ENCODE measurements at regions not wholly inside any gene's neighbourhood (a gene's known extent, or its start where the extent isn't known, plus 50 kb on each side); places are given as distances from the start of the nearest gene placed in this dataset.

DNA sequence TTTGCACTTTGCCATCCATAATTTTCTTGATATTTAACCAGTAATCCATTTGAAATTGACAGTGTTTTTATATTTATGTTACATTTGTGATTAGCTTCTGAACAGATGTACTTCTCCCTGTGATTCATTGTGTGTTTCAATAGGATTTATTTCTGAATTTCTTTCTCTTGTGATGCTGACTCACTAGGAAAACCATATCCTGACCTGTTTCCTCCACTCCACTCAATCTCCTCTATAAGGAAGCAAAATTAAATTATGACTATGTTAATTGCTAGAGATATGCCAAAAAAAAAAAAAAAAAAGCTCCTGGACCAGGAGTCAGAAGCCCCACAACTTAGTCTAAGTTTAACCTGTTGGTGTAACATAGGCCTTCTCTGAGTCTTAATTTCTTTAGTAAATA lies 614.6 kb upstream of the SPRY2 start:
- TF ChIP-seq, protein P1, sequence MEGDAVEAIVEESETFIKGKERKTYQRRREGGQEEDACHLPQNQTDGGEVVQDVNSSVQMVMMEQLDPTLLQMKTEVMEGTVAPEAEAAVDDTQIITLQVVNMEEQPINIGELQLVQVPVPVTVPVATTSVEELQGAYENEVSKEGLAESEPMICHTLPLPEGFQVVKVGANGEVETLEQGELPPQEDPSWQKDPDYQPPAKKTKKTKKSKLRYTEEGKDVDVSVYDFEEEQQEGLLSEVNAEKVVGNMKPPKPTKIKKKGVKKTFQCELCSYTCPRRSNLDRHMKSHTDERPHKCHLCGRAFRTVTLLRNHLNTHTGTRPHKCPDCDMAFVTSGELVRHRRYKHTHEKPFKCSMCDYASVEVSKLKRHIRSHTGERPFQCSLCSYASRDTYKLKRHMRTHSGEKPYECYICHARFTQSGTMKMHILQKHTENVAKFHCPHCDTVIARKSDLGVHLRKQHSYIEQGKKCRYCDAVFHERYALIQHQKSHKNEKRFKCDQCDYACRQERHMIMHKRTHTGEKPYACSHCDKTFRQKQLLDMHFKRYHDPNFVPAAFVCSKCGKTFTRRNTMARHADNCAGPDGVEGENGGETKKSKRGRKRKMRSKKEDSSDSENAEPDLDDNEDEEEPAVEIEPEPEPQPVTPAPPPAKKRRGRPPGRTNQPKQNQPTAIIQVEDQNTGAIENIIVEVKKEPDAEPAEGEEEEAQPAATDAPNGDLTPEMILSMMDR (IDR thresholded peaks at IDR 0.05; ENCODE audit: insufficient read depth, low read length) = no peak
- TF ChIP-seq, protein P2, sequence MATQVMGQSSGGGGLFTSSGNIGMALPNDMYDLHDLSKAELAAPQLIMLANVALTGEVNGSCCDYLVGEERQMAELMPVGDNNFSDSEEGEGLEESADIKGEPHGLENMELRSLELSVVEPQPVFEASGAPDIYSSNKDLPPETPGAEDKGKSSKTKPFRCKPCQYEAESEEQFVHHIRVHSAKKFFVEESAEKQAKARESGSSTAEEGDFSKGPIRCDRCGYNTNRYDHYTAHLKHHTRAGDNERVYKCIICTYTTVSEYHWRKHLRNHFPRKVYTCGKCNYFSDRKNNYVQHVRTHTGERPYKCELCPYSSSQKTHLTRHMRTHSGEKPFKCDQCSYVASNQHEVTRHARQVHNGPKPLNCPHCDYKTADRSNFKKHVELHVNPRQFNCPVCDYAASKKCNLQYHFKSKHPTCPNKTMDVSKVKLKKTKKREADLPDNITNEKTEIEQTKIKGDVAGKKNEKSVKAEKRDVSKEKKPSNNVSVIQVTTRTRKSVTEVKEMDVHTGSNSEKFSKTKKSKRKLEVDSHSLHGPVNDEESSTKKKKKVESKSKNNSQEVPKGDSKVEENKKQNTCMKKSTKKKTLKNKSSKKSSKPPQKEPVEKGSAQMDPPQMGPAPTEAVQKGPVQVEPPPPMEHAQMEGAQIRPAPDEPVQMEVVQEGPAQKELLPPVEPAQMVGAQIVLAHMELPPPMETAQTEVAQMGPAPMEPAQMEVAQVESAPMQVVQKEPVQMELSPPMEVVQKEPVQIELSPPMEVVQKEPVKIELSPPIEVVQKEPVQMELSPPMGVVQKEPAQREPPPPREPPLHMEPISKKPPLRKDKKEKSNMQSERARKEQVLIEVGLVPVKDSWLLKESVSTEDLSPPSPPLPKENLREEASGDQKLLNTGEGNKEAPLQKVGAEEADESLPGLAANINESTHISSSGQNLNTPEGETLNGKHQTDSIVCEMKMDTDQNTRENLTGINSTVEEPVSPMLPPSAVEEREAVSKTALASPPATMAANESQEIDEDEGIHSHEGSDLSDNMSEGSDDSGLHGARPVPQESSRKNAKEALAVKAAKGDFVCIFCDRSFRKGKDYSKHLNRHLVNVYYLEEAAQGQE (IDR thresholded peaks at IDR 0.05; ENCODE audit: insufficient replicate concordance, low read depth) = no peak
- TF ChIP-seq POLR2AphosphoS5 (IDR thresholded peaks at IDR 0.05; ENCODE audit: low read depth) = no peak

Measured in HL-60 (cell line).